Activated CD4-positive, alpha-beta T cell treated with anti-CD3 and anti-CD28 coated beads, Interleukin-2, amount 10 ng/mL, durations not matched to agents 7 days and 5 days (primary cell): ENCODE measurements at regions not wholly inside any gene's neighbourhood (a gene's known extent, or its start where the extent isn't known, plus 50 kb on each side); places are given as distances from the start of the nearest gene placed in this dataset.

Experiments used
- CTCF ChIA-PET: fragments of 350-600 bp; sonication (Branson Sonifier 250); formaldehyde crosslinking; loops from one replicate; lab custom pipeline; 2021; ENCODE audit warnings: antibody characterized with exemption; lab: Charles Lee
- POLR2A ChIA-PET: fragments of 350-600 bp; sonication (Branson Sonifier 250); formaldehyde crosslinking; loops from one replicate; lab custom pipeline; 2021; ENCODE audit warnings: antibody characterized with exemption; lab: Charles Lee
- DNase-seq: peaks from one replicate; pipeline ENCODE4 v3.0.0-alpha.2; 2020
- H3K27ac Mint-ChIP-seq: one replicate; pipeline ENCODE4 v1.8.0; 2021; ENCODE audit warnings: mild to moderate bottlenecking, moderate library complexity, mixed read lengths
- H3K27me3 Mint-ChIP-seq: one replicate; pipeline ENCODE4 v1.8.0; 2021; ENCODE audit warnings: mixed read lengths
- H3K36me3 Mint-ChIP-seq: one replicate; pipeline ENCODE4 v1.8.0; 2021; ENCODE audit warnings: low read depth, mixed read lengths
- H3K4me1 Mint-ChIP-seq: one replicate; pipeline ENCODE4 v1.8.0; 2021; ENCODE audit warnings: mixed read lengths
- H3K4me3 Mint-ChIP-seq: one replicate; pipeline ENCODE4 v1.8.0; 2021; ENCODE audit warnings: mild to moderate bottlenecking, moderate library complexity, mixed read lengths
- H3K9me3 Mint-ChIP-seq: one replicate; pipeline ENCODE4 v1.8.0; 2021; ENCODE audit warnings: mixed read lengths

DNA sequence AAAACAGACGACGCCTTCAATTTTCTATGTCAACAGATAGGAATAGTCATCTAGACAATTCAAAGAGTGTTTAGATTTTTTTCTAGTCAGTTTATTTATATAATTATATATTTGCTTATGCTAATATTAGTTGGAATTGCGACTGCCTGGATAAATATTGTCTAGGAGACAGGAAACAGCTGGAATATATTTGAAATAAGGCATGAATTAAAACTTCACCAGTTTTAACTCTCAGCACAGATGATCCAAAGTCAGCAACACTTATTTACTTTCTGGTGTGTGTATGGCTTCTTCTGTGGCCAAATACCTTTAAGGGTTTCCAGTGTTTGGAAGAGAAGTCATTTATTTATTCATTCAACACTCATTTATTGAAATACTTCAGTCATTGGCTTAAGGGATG is 1215.4 kb upstream of the USP15 start:
- Mint-ChIP-seq H3K9me3 (peaks cover 2% of the 10 kb centered on the region), H3K27me3 (no peaks in the 10 kb centered on the region), H3K4me3 (no peak overlapping the region), H3K4me1 (no peaks in the 10 kb centered on the region), H3K27ac (no peak overlapping the region), H3K36me3 (no peaks in the 10 kb centered on the region)
- ChIA-PET CTCF (no interaction called here), POLR2A (no interaction called here)
- no peak for DNase-seq

DNA sequence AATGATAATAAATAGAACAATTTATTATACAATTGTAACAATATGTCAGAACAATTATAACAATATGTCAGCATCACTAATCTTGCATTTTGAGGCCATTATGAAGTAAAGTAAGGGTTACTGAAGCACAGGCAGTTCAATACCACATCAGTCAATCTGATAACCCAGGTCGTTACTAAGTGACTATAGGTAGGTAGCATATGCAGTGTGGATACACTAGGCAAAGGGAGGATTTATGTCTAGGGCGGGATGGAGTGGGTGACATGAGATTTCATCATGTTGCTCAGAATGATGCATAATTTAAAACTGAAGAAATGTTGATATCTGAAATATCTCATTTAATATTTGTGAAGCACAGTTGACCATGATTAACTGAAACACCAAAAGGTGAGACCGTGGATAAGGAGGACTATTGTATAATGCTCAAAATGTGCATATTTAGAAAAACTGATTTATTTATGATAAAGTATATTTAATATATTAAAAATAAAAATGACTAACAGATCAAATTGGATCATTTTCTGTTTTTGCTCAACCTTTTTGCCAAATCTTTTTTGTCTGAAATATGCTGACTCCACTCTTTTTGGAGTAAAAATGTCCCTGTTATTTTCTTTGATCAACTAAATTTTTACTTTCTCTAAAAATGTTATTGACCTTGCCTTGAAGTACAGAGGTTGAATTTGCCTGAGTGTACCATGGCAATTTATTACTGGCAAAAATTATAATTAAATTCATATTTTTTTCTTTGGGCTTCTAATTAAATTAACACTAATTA is 1189.4 kb upstream of the USP15 start:
- Mint-ChIP-seq H3K27me3 (no peaks in the 10 kb centered on the region), H3K9me3 (no peaks in the 10 kb centered on the region), H3K36me3 (no peaks in the 10 kb centered on the region), H3K4me3 (no peak overlapping the region), H3K4me1 (no peaks in the 10 kb centered on the region), H3K27ac (no peak overlapping the region)
- ChIA-PET POLR2A (no interaction called here), CTCF (no interaction called here)
- no peak for DNase-seq

DNA sequence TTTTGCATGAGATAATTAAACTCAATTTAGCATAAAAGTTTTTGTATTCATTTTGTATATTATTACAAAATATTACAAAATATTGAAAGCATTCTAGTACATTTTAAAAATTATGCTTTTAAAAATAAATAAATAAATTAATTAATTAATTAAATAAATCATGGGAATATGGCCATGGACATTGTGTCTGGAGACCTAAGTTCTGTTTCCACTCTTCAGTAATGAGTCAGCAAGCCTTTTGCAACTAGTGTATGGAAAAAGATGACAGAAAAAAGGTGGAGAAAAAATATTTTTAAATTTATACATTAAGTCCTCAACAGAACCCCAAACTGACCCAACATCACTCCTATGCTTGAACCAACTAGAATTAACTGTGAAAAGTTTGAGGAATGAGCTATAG is 1187.5 kb upstream of the USP15 start:
- ChIA-PET POLR2A (no interaction called here), CTCF (no interaction called here)
- peaks cover 9% of the 10 kb centered on the region for H3K9me3 Mint-ChIP-seq
- no peak overlapping the region for H3K4me3 Mint-ChIP-seq
- H3K27ac Mint-ChIP-seq: no peak overlapping the region
- no peaks in the 10 kb centered on the region for H3K4me1 Mint-ChIP-seq
- DNase-seq: no peak
- no peaks in the 10 kb centered on the region for H3K36me3 Mint-ChIP-seq
- no peaks in the 10 kb centered on the region for H3K27me3 Mint-ChIP-seq

DNA sequence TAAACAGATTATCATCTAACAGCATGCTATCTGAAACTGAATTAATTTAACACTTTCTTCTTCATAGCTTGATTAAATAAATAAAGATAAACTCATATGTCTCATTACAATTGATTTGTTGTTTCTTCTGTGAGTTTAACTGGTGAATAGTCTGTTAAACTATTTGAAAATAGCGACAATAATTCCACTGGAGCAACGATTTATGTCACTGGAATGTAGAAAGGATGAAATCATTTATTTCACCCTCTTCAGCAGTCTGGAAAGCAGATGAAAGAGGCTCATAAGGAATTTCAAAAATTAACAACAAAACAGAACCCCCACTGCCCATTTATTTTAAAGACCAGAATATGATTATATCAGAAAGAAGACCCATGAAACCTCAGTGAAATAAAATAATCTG is 1165.1 kb upstream of the USP15 start:
- POLR2A ChIA-PET: no interaction called here

DNA sequence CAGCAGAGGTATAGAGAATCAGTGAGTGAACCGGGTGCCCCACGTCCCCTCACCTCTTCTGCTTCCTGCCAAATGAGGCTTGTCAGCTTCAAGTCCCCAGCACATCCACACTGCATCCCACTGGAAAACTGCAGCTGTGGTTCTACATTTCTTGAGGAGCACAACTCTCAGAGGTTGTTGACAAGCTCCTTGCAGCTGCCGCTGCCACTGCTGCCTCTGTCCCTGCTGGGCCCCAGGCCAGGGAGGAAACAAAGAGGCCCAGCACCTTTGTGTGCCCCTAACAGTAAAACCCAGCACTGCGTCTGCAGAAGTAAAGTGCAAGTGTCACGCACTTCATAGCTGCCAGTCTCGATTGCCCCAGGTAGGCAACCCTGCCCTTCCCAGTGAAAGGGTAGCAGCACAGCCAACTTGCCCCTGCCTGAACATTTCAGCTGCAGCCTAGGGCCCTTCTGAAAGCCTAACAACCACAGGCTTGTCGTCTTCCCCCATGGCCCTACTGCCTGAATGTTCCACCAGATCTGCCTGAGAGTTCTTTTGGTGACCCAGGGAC is 1162.1 kb upstream of the USP15 start:
- H3K27ac Mint-ChIP-seq: no peak overlapping the region
- H3K36me3 Mint-ChIP-seq: no peaks in the 10 kb centered on the region
- H3K4me3 Mint-ChIP-seq: no peak overlapping the region
- H3K9me3 Mint-ChIP-seq: no peaks in the 10 kb centered on the region
- CTCF ChIA-PET: no interaction called here
- no peaks in the 10 kb centered on the region for H3K4me1 Mint-ChIP-seq
- DNase-seq: no peak
- H3K27me3 Mint-ChIP-seq: no peaks in the 10 kb centered on the region
- POLR2A ChIA-PET: no interaction called here

More for the DNA sequence above, 1165.1 kb upstream of the USP15 start:
- Mint-ChIP-seq H3K27ac (no peak overlapping the region), H3K36me3 (no peaks in the 10 kb centered on the region), H3K9me3 (peaks cover 5% of the 10 kb centered on the region), H3K27me3 (no peaks in the 10 kb centered on the region), H3K4me1 (no peaks in the 10 kb centered on the region), H3K4me3 (no peak overlapping the region)
- CTCF ChIA-PET: no interaction called here
- DNase-seq: no peak

DNA sequence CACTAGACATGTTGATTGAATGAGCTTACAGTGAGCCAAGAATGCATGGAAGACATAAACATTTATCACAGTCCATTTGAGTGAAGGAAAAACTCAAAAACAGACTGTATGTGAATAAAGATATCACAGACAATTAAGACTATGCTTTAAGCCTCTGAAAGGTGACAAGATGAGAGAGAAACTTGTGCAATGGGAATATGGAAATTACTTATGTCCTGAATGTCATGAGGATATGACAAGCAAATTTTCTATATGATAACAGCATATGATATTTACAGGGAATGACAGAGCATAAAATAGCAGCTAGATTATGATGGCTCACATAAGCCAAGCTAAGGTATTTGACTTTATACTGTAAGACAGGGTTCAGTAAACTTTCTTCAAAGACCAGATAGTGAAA is 1153.1 kb upstream of the USP15 start:
- Mint-ChIP-seq H3K9me3 (no peaks in the 10 kb centered on the region), H3K27me3 (no peaks in the 10 kb centered on the region), H3K27ac (no peak overlapping the region), H3K36me3 (no peaks in the 10 kb centered on the region), H3K4me3 (no peak overlapping the region), H3K4me1 (no peaks in the 10 kb centered on the region)
- no peak for DNase-seq
- ChIA-PET CTCF (no interaction called here), POLR2A (no interaction called here)

DNA sequence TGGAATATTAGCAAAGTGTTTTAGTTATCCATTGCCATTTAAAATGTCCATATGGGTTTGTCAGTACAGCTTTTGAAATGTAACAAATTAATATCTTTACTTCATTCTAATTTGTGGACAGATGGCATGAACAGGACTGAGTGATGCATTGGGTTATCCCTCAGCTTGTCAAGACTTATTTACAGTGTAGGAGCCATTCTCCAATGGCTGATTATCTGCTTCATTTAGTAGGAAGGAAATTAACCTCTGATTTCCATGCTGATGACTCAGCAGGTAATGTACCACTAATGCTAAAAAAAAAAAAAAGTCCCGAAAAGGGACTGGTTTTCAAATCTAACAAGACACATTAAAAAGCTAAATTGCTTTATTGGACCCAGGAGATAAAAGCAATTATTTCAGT is 1149.0 kb upstream of the USP15 start:
- Mint-ChIP-seq H3K9me3 (peaks cover 12% of the 10 kb centered on the region), H3K27ac (no peak overlapping the region), H3K27me3 (no peaks in the 10 kb centered on the region), H3K4me3 (no peak overlapping the region), H3K4me1 (no peaks in the 10 kb centered on the region), H3K36me3 (no peaks in the 10 kb centered on the region)
- CTCF ChIA-PET: no interaction called here
- POLR2A ChIA-PET: no interaction called here
- DNase-seq: no peak

DNA sequence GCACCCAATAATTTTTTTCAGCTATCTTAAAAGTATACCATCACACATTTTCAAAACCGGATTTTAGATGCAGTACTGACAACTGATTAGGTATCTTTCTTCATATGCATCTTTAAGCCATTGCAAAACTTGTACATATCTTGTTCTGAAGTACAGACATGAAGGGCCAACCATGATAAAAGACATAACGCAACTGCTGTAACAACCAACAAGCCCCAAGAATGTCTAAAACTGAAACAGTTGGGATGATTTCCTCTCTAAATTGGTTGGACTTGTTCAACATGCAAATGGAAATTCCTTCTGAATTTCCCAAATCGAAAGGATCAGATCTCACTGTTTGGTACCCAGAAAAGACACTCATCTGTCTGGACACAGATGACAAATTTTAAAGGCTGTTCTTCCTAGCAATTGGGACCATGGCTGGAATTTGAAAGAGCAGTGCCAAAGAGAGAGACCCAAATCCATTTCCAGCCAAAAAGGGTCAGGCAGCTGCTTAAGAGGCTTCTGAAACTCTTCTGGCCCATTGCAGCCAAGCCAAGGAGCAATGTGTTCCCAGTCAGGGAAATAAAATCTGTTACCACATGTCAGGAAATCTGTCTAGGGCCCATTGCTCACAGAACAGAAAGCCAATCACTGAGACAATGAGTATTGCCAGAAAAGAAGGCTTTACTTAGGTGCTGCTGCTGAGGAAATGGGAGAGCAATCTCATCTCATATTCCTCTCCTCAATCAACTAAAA is 1122.4 kb upstream of the USP15 start:
- CTCF ChIA-PET: no interaction called here
- POLR2A ChIA-PET: no interaction called here
- H3K4me3 Mint-ChIP-seq: no peak overlapping the region
- no peak overlapping the region for H3K27ac Mint-ChIP-seq
- H3K4me1 Mint-ChIP-seq: no peaks in the 10 kb centered on the region
- DNase-seq: no peak
- peaks cover 8% of the 10 kb centered on the region for H3K9me3 Mint-ChIP-seq
- H3K36me3 Mint-ChIP-seq: no peaks in the 10 kb centered on the region
- no peaks in the 10 kb centered on the region for H3K27me3 Mint-ChIP-seq

DNA sequence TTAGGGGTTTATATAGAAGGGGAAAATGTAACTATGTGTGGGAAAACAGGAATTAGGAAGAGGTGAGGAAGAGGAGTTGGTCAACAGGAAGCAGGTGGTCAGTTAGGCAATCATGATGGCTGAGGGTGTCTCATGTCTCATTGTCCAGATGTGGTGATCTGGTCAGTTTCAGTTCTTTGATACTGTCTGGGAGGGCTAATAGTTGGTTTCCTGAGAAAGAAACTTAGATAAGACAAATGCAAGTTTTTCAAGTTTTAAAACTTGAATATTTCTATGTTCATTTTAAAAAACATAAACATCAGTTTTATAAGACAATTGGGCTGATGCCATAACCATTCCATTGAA is 1121.8 kb upstream of the USP15 start:
- Mint-ChIP-seq H3K9me3 (peaks cover 8% of the 10 kb centered on the region), H3K4me3 (no peak overlapping the region), H3K4me1 (no peaks in the 10 kb centered on the region), H3K27ac (no peak overlapping the region), H3K27me3 (no peaks in the 10 kb centered on the region), H3K36me3 (no peaks in the 10 kb centered on the region)
- ChIA-PET CTCF (no interaction called here), POLR2A (no interaction called here)
- no peak for DNase-seq

DNA sequence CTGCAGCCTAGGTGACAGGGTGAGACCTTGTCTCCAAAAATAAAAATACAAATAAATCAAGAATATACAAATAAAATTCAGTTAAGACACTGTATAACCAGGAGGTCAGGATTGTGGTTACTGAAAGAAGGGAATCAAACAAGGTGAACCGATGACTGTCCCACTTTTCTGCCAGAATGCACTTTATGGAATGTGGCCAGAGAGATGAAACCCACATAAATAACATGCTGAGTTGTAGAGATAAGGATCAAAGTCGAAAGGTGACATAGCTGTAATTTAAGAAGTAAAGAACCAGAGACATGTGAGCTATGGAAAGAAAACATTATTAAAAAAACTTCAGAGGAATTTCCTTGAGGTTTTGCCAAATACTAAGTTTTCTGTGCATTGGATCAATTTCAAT is 1098.2 kb upstream of the USP15 start:
- no peaks in the 10 kb centered on the region for H3K4me1 Mint-ChIP-seq
- CTCF ChIA-PET: no interaction called here
- POLR2A ChIA-PET: no interaction called here
- no peaks in the 10 kb centered on the region for H3K36me3 Mint-ChIP-seq
- DNase-seq: no peak
- no peak overlapping the region for H3K27ac Mint-ChIP-seq
- H3K27me3 Mint-ChIP-seq: no peaks in the 10 kb centered on the region
- no peak overlapping the region for H3K4me3 Mint-ChIP-seq
- peaks cover 13% of the 10 kb centered on the region for H3K9me3 Mint-ChIP-seq

DNA sequence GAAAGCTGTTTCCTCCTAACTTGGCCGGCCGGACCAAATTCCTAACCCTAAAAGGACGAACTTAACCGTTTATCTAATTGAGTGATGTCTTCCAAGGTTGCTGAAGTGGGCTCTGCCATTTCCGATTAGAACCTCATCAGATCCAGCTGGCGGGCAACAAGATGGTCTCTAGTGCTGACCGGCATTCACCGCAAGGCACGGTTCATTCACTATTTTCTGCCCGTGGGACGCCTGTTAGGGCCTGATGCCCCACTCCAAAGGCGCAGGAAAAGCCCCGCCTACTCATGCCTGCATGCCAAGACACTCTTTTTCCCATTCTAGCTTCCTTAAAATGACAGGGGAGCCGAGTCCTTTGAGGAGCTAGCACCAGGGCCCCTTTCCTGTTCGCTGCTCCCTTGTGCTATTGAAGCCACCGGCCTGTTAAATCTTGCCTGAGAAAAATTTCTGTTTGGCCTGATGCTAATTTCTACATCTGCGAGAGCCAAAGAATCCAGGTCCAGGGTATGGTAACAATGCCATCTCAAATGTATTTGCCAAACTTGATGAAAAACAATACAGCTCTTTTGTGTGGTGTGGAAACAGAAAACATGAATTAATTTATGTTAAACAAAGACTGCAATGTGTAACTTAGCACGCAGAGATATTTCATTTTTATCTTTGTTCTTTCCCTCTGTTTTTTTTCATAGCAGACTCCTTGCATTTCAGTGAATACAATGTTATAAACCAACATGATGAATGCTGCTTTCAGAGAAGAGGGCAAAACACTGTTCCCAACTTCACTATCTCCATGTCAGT is 1071.2 kb upstream of the USP15 start:
- no peak overlapping the region for H3K27ac Mint-ChIP-seq
- H3K4me3 Mint-ChIP-seq: no peak overlapping the region
- ChIA-PET POLR2A (no interaction called here), CTCF (no interaction called here)
- H3K36me3 Mint-ChIP-seq: no peaks in the 10 kb centered on the region
- no peak for DNase-seq
- peaks cover 3% of the 10 kb centered on the region for H3K9me3 Mint-ChIP-seq
- no peaks in the 10 kb centered on the region for H3K4me1 Mint-ChIP-seq
- no peaks in the 10 kb centered on the region for H3K27me3 Mint-ChIP-seq

DNA sequence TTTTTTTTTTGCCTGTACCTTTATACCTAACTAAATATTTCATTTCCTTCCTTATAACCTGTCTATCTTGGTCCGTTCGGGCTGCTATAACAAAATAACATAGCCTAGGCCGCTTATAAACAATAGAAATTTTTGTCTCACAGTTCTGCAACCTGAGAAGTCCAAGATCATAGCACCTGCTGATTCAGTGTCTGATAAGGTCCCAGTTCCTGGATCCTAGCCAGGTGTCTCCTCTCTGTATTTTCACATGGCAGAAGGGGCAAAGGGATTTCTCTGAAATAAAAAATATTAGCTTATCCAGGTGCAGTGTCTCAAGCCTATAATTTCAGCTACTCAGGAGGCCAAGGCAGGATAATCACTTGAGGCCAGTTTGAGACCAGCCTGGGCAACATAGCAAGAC is 1046.6 kb upstream of the USP15 start:
- Mint-ChIP-seq H3K9me3 (peaks cover 12% of the 10 kb centered on the region), H3K4me3 (no peak overlapping the region), H3K27ac (no peak overlapping the region), H3K36me3 (no peaks in the 10 kb centered on the region), H3K4me1 (no peaks in the 10 kb centered on the region), H3K27me3 (no peaks in the 10 kb centered on the region)
- POLR2A ChIA-PET: no interaction called here
- CTCF ChIA-PET: interaction anchor here (0.9 kb wide), 1 partner anchor 14 kb away, joined by 3 read pairs; no protein-coding TSS in a partner anchor
- DNase-seq: no peak

DNA sequence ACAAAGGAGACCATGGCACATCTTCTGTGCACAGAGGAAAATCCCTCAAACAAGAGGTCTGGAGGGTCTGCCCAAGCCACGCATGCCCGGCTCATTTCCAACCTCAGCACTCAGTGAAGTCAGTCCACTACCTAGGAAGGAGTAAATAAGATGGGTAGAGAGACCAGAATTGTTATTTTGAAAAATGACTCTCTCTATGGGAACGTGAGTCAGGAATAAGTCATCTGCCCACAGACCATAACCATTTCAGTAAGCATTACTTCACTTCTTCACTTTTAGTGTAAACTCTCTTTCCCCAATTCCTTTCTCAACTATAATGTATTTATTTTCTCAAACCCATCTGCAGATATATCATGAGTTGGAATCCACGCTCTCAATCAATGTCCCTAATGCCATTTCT is 1039.9 kb upstream of the USP15 start:
- no peak overlapping the region for H3K4me3 Mint-ChIP-seq
- no peaks in the 10 kb centered on the region for H3K4me1 Mint-ChIP-seq
- POLR2A ChIA-PET: no interaction called here
- H3K36me3 Mint-ChIP-seq: no peaks in the 10 kb centered on the region
- H3K27ac Mint-ChIP-seq: no peak overlapping the region
- DNase-seq: no peak
- no peaks in the 10 kb centered on the region for H3K27me3 Mint-ChIP-seq
- CTCF ChIA-PET: no interaction called here
- peaks cover 14% of the 10 kb centered on the region for H3K9me3 Mint-ChIP-seq
